ENCODE measurements at regions not wholly inside any gene's neighbourhood (a gene's known extent, or its start where the extent isn't known, plus 50 kb on each side); places are given as distances from the start of the nearest gene placed in this dataset.

DNA sequence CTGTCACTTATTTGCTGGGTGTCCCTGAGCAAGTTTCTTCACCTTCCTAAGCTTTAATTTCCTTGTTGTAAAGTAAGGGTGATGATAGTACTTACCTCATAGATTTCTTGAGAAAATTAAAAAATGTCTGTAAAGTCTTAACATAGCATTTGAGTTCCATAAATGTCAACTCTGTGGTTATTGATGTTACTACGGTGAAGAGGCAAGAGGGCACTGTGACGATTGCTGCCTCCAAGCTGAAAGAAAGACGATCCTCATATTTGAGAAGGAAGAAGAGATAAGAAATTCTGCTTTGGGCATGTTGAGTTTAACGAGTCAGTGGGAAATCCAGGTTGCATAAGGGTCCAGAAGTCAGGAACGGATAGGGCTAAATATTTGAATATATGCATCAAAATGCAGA lies 240.8 kb upstream of the ZPLD1 start:
- dilution Hi-C loops (cut with MboI; ENCODE audit: extremely low pct_ligation_motif_present, low sequenced_read_pairs), result no loop called here
- no peak for TF ChIP-seq JUN (IDR thresholded peaks at IDR 0.05; ENCODE audit: borderline replicate concordance, insufficient read depth, insufficient read length, low read depth)
- TF ChIP-seq CTCF (IDR thresholded peaks at IDR 0.05; ENCODE audit: extremely low read depth in 1 of 2, insufficient read depth in 1 of 2, low read depth in 1 of 2, low read length in 2 of 2), result no peak
- no peak for TF ChIP-seq MAX (IDR thresholded peaks at IDR 0.05; ENCODE audit: insufficient read depth, insufficient read length)
- TF ChIP-seq GATA2 (IDR thresholded peaks at IDR 0.05; ENCODE audit: insufficient read depth, insufficient read length, low read depth, low read length), result no peak
- TF ChIP-seq EZH2 (IDR thresholded peaks at IDR 0.05; ENCODE audit: borderline replicate concordance, low read depth, low read length, severe bottlenecking), result no peak
- DNase-seq (ENCODE audit: low read depth, low spot score) (no peak), FAIRE-seq (no peak)
- H2AFZ ChIP-seq (ENCODE audit: low read depth, low read length), result no peak overlapping the region
- no peak overlapping the region for H3K4me3 ChIP-seq (replicated peaks in 1 of 3; ENCODE audit: insufficient read depth in 1 of 3, low read depth in 1 of 3, low read length in 3 of 3)
- POLR2A ChIA-PET, result no interaction called here
- H3K4me1 ChIP-seq (ENCODE audit: control insufficient read depth, extremely low read depth, insufficient read depth, low read length), result peaks cover 3% of the 10 kb centered on the region
- CTCF ChIA-PET, result interaction anchor here (1.7 kb wide), 1 partner anchor 31 kb away, joined by 7 read pairs; no protein-coding TSS in a partner anchor
- intact Hi-C loops (cut with micrococcal nuclease), result no loop called here
- no TSS peak for BruUV-seq (replicated peaks)
- no peaks in the 10 kb centered on the region for H3K36me3 ChIP-seq (ENCODE audit: control insufficient read depth in 2 of 2, extremely low read depth in 1 of 2, insufficient read depth in 2 of 2, low read length in 2 of 2)
- no peaks in the 10 kb centered on the region for H4K20me1 ChIP-seq (replicated peaks; ENCODE audit: control insufficient read depth, extremely low read depth, insufficient read depth, low read length)
- no peak overlapping the region for H3K4me2 ChIP-seq (ENCODE audit: insufficient read depth, low read length)
- H3K27ac ChIP-seq (ENCODE audit: insufficient read depth, low read depth, low read length), result no peak overlapping the region
- no peaks in the 10 kb centered on the region for H3K9me1 ChIP-seq (replicated peaks; ENCODE audit: control insufficient read depth, extremely low read depth, insufficient read depth, low read length)
- peaks cover 0 to 3% of the 10 kb centered on the region in 2 experiments for H3K27me3 ChIP-seq (ENCODE audit: control insufficient read depth in 2 of 2, insufficient read depth in 2 of 2, low read length in 2 of 2)
- no peaks in the 10 kb centered on the region for H3K79me2 ChIP-seq (ENCODE audit: control insufficient read depth, insufficient read depth, low read length)
- no peak overlapping the region for H3K9ac ChIP-seq (replicated peaks; ENCODE audit: extremely low read depth, insufficient read depth, low read length)
- no peaks in the 10 kb centered on the region for H3K9me3 ChIP-seq (replicated peaks; ENCODE audit: control insufficient read depth, insufficient read depth, low read length)

DNA sequence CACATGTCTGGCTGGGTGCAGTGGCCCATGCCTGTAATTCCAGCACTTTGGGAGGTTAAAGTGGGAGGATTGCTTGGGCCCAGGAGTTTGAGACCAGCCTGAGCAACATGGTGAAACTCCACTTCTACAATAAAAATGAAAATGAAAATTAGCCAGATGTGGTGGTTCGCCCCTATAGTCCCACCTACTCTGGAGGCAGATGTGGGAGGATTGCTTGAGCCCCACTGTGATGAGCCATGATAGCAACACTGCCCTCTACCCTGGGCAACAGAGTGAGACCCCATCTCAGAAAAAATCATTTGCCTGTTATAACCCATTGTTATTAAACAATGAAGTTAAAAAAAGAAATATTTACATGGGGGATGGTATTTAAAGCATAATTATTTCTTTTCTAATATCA lies 240.1 kb upstream of the ZPLD1 start:
- H3K4me1 ChIP-seq (ENCODE audit: control insufficient read depth, extremely low read depth, insufficient read depth, low read length), result peaks cover 3% of the 10 kb centered on the region
- H3K4me3 ChIP-seq (replicated peaks in 1 of 3; ENCODE audit: insufficient read depth in 1 of 3, low read depth in 1 of 3, low read length in 3 of 3), result no peak overlapping the region
- H2AFZ ChIP-seq (ENCODE audit: low read depth, low read length), result no peak overlapping the region
- DNase-seq (ENCODE audit: low read depth, low spot score) (no peak), FAIRE-seq (no peak)
- H3K4me2 ChIP-seq (ENCODE audit: insufficient read depth, low read length), result no peak overlapping the region
- TF ChIP-seq JUN (IDR thresholded peaks at IDR 0.05; ENCODE audit: borderline replicate concordance, insufficient read depth, insufficient read length, low read depth), result no peak
- no peak for TF ChIP-seq EZH2 (IDR thresholded peaks at IDR 0.05; ENCODE audit: borderline replicate concordance, low read depth, low read length, severe bottlenecking)
- no peak for TF ChIP-seq MYC (IDR thresholded peaks at IDR 0.05; ENCODE audit: low read depth, low read length)
- TF ChIP-seq GATA2 (IDR thresholded peaks at IDR 0.05; ENCODE audit: insufficient read depth, insufficient read length, low read depth, low read length), result no peak
- TF ChIP-seq POLR2AphosphoS5 (IDR thresholded peaks at IDR 0.05; ENCODE audit: insufficient read depth, low read depth, low read length), result no peak
- TF ChIP-seq POLR2A (IDR thresholded peaks at IDR 0.05; ENCODE audit: low read depth, low read length), result no peak
- TF ChIP-seq FOS (IDR thresholded peaks at IDR 0.05; ENCODE audit: borderline replicate concordance, insufficient read depth, low read length), result no peak
- TF ChIP-seq MAX (IDR thresholded peaks at IDR 0.05; ENCODE audit: insufficient read depth, insufficient read length), result no peak
- TF ChIP-seq CTCF (IDR thresholded peaks at IDR 0.05; ENCODE audit: extremely low read depth in 1 of 2, insufficient read depth in 1 of 2, low read depth in 1 of 2, low read length in 2 of 2), result no peak
- H3K9me3 ChIP-seq (replicated peaks; ENCODE audit: control insufficient read depth, insufficient read depth, low read length), result no peaks in the 10 kb centered on the region
- H3K36me3 ChIP-seq (ENCODE audit: control insufficient read depth in 2 of 2, extremely low read depth in 1 of 2, insufficient read depth in 2 of 2, low read length in 2 of 2), result no peaks in the 10 kb centered on the region
- no peaks in the 10 kb centered on the region for H3K9me1 ChIP-seq (replicated peaks; ENCODE audit: control insufficient read depth, extremely low read depth, insufficient read depth, low read length)
- H3K79me2 ChIP-seq (ENCODE audit: control insufficient read depth, insufficient read depth, low read length), result no peaks in the 10 kb centered on the region
- intact Hi-C loops (cut with micrococcal nuclease) (no loop called here), dilution Hi-C loops (cut with MboI; ENCODE audit: extremely low pct_ligation_motif_present, low sequenced_read_pairs) (no loop called here)
- CTCF ChIA-PET, result interaction anchor here (0.6 kb wide), 1 partner anchor 31 kb away, joined by 3 read pairs; no protein-coding TSS in a partner anchor
- POLR2A ChIA-PET, result interaction anchor here (0.6 kb wide), 1 partner anchor 114 kb away, joined by 6 read pairs; no protein-coding TSS in a partner anchor
- peaks cover 0 to 3% of the 10 kb centered on the region in 2 experiments for H3K27me3 ChIP-seq (ENCODE audit: control insufficient read depth in 2 of 2, insufficient read depth in 2 of 2, low read length in 2 of 2)
- H3K27ac ChIP-seq (ENCODE audit: insufficient read depth, low read depth, low read length), result no peak overlapping the region
- no TSS peak for BruUV-seq (replicated peaks)
- no peak overlapping the region for H3K9ac ChIP-seq (replicated peaks; ENCODE audit: extremely low read depth, insufficient read depth, low read length)
- no peaks in the 10 kb centered on the region for H4K20me1 ChIP-seq (replicated peaks; ENCODE audit: control insufficient read depth, extremely low read depth, insufficient read depth, low read length)
